Naive thymus-derived CD4-positive, alpha-beta T cell (primary cell): ENCODE measurements at regions not wholly inside any gene's neighbourhood (a gene's known extent, or its start where the extent isn't known, plus 50 kb on each side); places are given as distances from the start of the nearest gene placed in this dataset.

Experiments
- ATAC-seq: fragments of 150-1000 bp; cut with Tn5 transposase; 2 replicates; pipeline ENCODE4 v1.10.0; 2021; ENCODE audit warnings: mild to moderate bottlenecking, moderate library complexity
- CTCF ChIA-PET: fragments of 350-600 bp; sonication (Branson Sonifier 250); formaldehyde crosslinking; loops from one replicate; lab custom pipeline; 2021; ENCODE audit warnings: antibody characterized with exemption; lab: Charles Lee
- POLR2A ChIA-PET: fragments of 350-600 bp; sonication (Branson Sonifier 250); formaldehyde crosslinking; loops from one replicate; lab custom pipeline; 2021; ENCODE audit warnings: antibody characterized with exemption, inconsistent platforms; lab: Charles Lee
- DNase-seq, 9 donors: peaks; one replicate each; pipeline versions ENCODE4 v3.0.0 to v3.0.0-alpha.2; 2020 to 2022; ENCODE audit warnings: mixed read lengths in 1 of 9
- H3K27ac ChIP-seq: one replicate; pipeline ENCODE4 v1.7.0; 2013; ENCODE audit warnings: mild to moderate bottlenecking, low read depth, low read length, moderate library complexity
- H3K27me3 ChIP-seq, 2 donors: one replicate each; pipeline ENCODE4 v1.7.0; 2013; ENCODE audit warnings: low read length in 2 of 2, mild to moderate bottlenecking in 2 of 2, moderate library complexity in 2 of 2; ENCODE audit not compliant: control insufficient read depth in 2 of 2, insufficient read depth in 2 of 2
- H3K36me3 ChIP-seq, 3 experiments: 1 replicate in 2 of 3; 2 replicates in 1 of 3; pipeline ENCODE4 v1.7.0; 2013; ENCODE audit warnings: low read length in 3 of 3, mild to moderate bottlenecking in 3 of 3, moderate library complexity in 1 of 3; ENCODE audit not compliant: insufficient read depth in 3 of 3, control insufficient read depth in 2 of 3
- H3K4me1 ChIP-seq, 2 donors: one replicate each; pipeline ENCODE4 v1.7.0; 2013; ENCODE audit warnings: low read length in 2 of 2, mild to moderate bottlenecking in 2 of 2, moderate library complexity in 1 of 2; ENCODE audit not compliant: control insufficient read depth in 2 of 2, insufficient read depth in 2 of 2
- H3K4me3 ChIP-seq: 2 replicates; pipeline ENCODE4 v1.7.0; 2013; ENCODE audit warnings: mild to moderate bottlenecking, low read length
- H3K9me3 ChIP-seq, 3 experiments: 1 replicate in 2 of 3; 2 replicates in 1 of 3; pipeline ENCODE4 v1.7.0; 2013; ENCODE audit warnings: low read length in 3 of 3; ENCODE audit not compliant: control insufficient read depth in 2 of 3
- H3K27ac Mint-ChIP-seq, 9 donors: one replicate each; pipeline ENCODE4 v1.8.0; 2020 to 2022; ENCODE audit warnings: mixed read lengths in 9 of 9, mild to moderate bottlenecking in 8 of 9, moderate library complexity in 5 of 9, inconsistent platforms in 2 of 9
- H3K27me3 Mint-ChIP-seq, 5 donors: one replicate each; pipeline ENCODE4 v1.8.0; 2021 to 2022; ENCODE audit warnings: mixed read lengths in 5 of 5, mild to moderate bottlenecking in 1 of 5
- H3K36me3 Mint-ChIP-seq, 5 donors: one replicate each; pipeline ENCODE4 v1.8.0; 2020 to 2022; ENCODE audit warnings: mixed read lengths in 5 of 5, mild to moderate bottlenecking in 3 of 5, inconsistent platforms in 1 of 5
- H3K4me1 Mint-ChIP-seq, 7 donors: one replicate each; pipeline ENCODE4 v1.8.0; 2020 to 2022; ENCODE audit warnings: mixed read lengths in 7 of 7, mild to moderate bottlenecking in 3 of 7, inconsistent platforms in 1 of 7
- H3K4me3 Mint-ChIP-seq, 10 donors: one replicate each; pipeline ENCODE4 v1.8.0; 2020 to 2022; ENCODE audit warnings: mild to moderate bottlenecking in 10 of 10, mixed read lengths in 10 of 10, moderate library complexity in 6 of 10, inconsistent platforms in 2 of 10
- H3K9me3 Mint-ChIP-seq, 11 donors: one replicate each; pipeline ENCODE4 v1.8.0; 2020 to 2022; ENCODE audit warnings: mixed read lengths in 11 of 11, mild to moderate bottlenecking in 4 of 11, inconsistent platforms in 1 of 11, moderate library complexity in 1 of 11
- intact Hi-C, 2 donors: fragments of 100-400 bp; cut with micrococcal nuclease; formaldehyde crosslinking; loops; one replicate each; pipeline ENCODE4 v1.15.1; 2023

DNA sequence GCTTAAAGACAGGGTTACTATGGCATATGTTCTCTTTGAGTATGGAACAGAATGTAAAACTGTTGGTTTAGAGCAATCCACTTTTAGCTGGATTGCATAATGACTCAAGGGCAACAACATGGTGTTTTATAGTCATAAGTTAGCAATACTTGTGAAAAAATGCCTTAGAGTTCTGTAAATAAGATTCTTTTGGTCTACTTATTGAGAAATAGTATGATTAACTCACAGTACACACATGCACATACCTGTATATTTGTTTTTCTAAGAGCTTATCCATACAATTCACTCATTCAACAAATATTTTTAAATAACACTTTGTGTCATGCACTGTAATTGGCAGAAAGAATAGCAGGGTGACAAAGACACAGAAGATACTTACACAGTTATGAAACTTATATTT is 1415.5 kb downstream of the PCDH7 start:
- CTCF ChIA-PET = no interaction called here

DNA sequence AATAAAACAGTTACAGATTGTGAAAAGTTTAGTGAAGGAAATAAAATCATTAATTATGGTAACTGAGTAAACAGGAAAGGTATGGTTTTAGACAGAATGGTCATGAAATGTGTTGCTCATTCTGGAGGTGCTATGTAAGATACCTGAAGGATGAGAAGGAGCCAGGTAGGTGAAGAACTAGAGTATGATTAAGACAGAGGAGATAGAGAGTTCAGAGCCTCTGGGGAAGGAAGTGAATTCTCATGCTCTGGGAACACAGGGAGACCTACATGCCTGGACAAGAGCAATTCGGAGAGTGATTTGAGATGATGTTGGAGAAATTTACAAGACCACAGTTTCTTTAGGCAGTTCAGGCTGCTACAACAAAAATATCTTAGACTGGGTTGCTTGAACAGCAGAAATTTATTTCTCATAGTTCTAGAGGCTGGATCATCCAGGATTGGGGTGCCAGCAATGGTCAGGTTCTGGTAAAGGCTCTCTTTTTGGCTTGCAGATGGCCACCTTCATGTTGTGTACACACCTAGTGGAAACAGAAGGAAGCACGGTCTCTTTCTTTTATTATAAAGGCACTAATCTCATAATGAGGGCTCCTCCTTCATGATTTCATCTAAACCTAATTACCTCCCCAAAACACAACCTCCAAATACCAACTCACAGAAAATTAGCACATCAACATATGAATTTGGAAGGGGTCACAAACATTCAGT is 1416.1 kb downstream of the PCDH7 start:
- Histone ChIP-seq H3K27me3 (no peaks in the 10 kb centered on the region), H3K4me3 (no peak overlapping the region), H3K36me3 (no peaks in the 10 kb centered on the region), H3K4me1 (no peaks in the 10 kb centered on the region), H3K27ac (no peak overlapping the region), H3K9me3 (no peaks in the 10 kb centered on the region)
- CTCF ChIA-PET = no interaction called here
- Mint-ChIP-seq H3K4me1 (no peaks in the 10 kb centered on the region), H3K9me3 (peaks cover 2 to 19% (median 6%) of the 10 kb centered on the region in 11 donors), H3K27ac (no peak overlapping the region), H3K36me3 (no peaks in the 10 kb centered on the region), H3K4me3 (no peak overlapping the region), H3K27me3 (no peaks in the 10 kb centered on the region)
- ATAC-seq (no peak), DNase-seq (no peak)
- intact Hi-C loops = no loop called here
- POLR2A ChIA-PET = no interaction called here

More for the DNA sequence above, 1415.5 kb downstream of the PCDH7 start:
- no peak overlapping the region for H3K27ac ChIP-seq
- H3K36me3 ChIP-seq = no peaks in the 10 kb centered on the region
- Mint-ChIP-seq H3K4me1 (no peaks in the 10 kb centered on the region), H3K27me3 (no peaks in the 10 kb centered on the region), H3K27ac (no peak overlapping the region), H3K36me3 (no peaks in the 10 kb centered on the region), H3K4me3 (no peak overlapping the region), H3K9me3 (peaks cover 2 to 15% (median 7%) of the 10 kb centered on the region in 11 donors)
- no peak for ATAC-seq
- H3K4me1 ChIP-seq = no peaks in the 10 kb centered on the region
- H3K9me3 ChIP-seq = no peaks in the 10 kb centered on the region
- H3K27me3 ChIP-seq = no peaks in the 10 kb centered on the region
- intact Hi-C loops = no loop called here
- POLR2A ChIA-PET = no interaction called here
- no peak for DNase-seq
- no peak overlapping the region for H3K4me3 ChIP-seq

DNA sequence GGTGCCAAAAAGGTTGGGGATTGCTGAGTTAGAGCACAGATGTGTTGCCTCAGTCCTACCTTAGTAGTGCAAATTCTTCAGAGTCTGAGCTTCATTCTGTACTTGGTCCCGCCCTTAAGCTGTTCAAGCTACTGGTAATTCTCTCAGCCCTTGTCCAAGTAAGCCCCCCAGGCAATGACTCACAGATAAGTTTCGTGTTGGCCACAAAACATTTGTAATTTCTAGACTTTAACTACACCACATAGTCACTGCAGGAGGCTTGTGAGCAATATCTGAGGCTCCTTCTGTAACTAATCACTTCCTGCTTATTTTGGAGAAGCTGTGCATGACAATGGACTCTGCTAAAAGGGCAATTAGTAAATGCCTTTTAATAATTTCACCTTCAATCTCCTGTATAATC is 1420.5 kb downstream of the PCDH7 start:
- Histone ChIP-seq H3K36me3 (no peaks in the 10 kb centered on the region), H3K9me3 (no peaks in the 10 kb centered on the region), H3K4me1 (no peaks in the 10 kb centered on the region), H3K27ac (no peak overlapping the region), H3K27me3 (no peaks in the 10 kb centered on the region), H3K4me3 (no peak overlapping the region)
- ATAC-seq (no peak), DNase-seq (no peak)
- peaks cover 0 to 3% (median 0%) of the 10 kb centered on the region in 5 donors for H3K36me3 Mint-ChIP-seq
- no peaks in the 10 kb centered on the region for H3K27me3 Mint-ChIP-seq
- H3K4me3 Mint-ChIP-seq = no peak overlapping the region
- ChIA-PET CTCF (no interaction called here), POLR2A (no interaction called here)
- no peak overlapping the region for H3K27ac Mint-ChIP-seq
- peaks cover 5 to 24% (median 9%) of the 10 kb centered on the region in 11 donors for H3K9me3 Mint-ChIP-seq
- H3K4me1 Mint-ChIP-seq = no peaks in the 10 kb centered on the region
- intact Hi-C loops = no loop called here

DNA sequence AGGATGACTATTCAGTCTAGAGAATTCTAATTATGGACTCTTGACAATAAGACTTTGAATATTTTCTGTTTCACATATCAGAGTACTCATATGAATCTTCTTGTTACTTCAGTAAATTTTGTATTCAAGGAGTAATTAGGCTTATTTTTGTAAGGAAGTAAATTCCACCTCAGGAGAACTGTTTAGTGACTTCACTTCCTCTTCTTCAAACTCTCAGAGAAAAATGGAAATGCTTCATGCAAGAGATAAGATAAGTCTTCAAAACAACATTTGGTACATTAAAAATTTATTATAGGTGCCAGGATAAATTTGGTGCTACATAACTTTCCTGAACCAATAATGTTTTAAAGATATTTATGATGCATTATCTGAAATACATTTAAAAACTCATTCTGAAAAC is 1421.9 kb downstream of the PCDH7 start:
- ChIA-PET CTCF (no interaction called here), POLR2A (no interaction called here)
- intact Hi-C loops = no loop called here
- H3K27ac Mint-ChIP-seq = no peak overlapping the region
- no peak for DNase-seq
- H3K36me3 ChIP-seq = no peaks in the 10 kb centered on the region
- no peak overlapping the region for H3K27ac ChIP-seq
- H3K4me1 ChIP-seq = no peaks in the 10 kb centered on the region
- no peak overlapping the region for H3K4me3 Mint-ChIP-seq
- no peaks in the 10 kb centered on the region for H3K27me3 Mint-ChIP-seq
- H3K36me3 Mint-ChIP-seq = peaks cover 0 to 3% (median 0%) of the 10 kb centered on the region in 5 donors
- H3K27me3 ChIP-seq = no peaks in the 10 kb centered on the region
- no peak for ATAC-seq
- H3K9me3 ChIP-seq = no peaks in the 10 kb centered on the region
- H3K4me3 ChIP-seq = no peak overlapping the region
- H3K4me1 Mint-ChIP-seq = no peaks in the 10 kb centered on the region
- peaks cover 4 to 24% (median 9%) of the 10 kb centered on the region in 11 donors for H3K9me3 Mint-ChIP-seq

DNA sequence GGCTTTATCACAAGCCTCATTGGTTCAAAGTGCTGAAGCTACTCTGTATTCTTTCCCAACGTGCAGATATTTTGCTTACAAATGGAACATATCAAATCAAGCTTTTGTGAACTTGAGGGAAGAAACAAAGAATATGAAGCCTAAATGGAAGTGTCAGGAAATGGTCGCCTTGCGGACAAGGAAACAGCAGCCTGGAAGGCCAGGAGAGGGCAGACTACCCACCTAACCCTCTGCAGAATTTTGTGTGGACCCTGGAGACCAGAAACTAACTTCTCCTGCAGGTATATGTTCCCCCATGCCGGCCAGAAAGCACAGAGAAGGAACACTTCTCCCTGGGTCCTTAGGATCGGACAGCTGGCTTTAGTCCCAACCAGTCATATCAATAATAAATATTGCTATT is 1425.8 kb downstream of the PCDH7 start:
- Histone ChIP-seq H3K36me3 (no peaks in the 10 kb centered on the region), H3K9me3 (no peaks in the 10 kb centered on the region), H3K27me3 (no peaks in the 10 kb centered on the region), H3K27ac (no peak overlapping the region), H3K4me3 (no peak overlapping the region), H3K4me1 (no peaks in the 10 kb centered on the region)
- Mint-ChIP-seq H3K4me1 (no peaks in the 10 kb centered on the region), H3K36me3 (peaks cover 0 to 3% (median 0%) of the 10 kb centered on the region in 5 donors), H3K9me3 (peaks cover 4 to 23% (median 10%) of the 10 kb centered on the region in 11 donors), H3K27me3 (no peaks in the 10 kb centered on the region), H3K27ac (no peak overlapping the region), H3K4me3 (no peak overlapping the region)
- CTCF ChIA-PET = no interaction called here
- intact Hi-C loops = no loop called here
- POLR2A ChIA-PET = no interaction called here
- no peak for ATAC-seq
- DNase-seq = no peak

DNA sequence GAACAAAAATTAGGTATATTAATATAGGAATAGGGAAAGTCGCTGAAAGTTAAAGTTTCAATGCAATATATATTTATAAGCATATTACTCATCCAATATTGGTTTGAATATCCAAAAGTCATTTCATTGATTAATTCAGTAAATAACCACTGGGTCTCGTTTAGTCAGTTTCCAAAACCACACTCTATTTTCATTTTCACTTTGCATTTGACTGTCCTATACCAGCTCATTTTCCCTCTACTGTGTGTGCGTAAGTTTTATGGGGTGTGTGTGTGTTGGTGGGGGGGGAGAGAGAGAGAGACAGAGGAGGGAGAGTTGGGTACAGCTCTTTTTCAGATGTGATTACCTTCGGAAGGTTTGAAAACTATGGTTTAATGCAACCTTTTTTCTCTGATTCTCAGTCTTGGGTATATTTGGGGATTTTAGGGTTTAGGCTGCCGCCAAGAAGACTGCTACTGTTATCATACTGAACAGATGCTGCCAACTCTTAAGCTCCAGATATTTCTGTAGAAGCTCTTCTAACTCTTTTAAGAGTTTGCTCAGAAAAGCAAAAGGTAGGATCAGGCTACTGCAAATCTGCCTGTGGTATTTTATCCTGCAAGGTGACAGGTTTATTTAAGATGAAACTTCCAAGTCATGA is 1427.4 kb downstream of the PCDH7 start:
- H3K27me3 Mint-ChIP-seq = no peaks in the 10 kb centered on the region
- peaks cover 0 to 21% (median 8%) of the 10 kb centered on the region in 11 donors for H3K9me3 Mint-ChIP-seq
- no peak for DNase-seq
- intact Hi-C loops = no loop called here
- no peak overlapping the region for H3K27ac ChIP-seq
- no peak overlapping the region for H3K4me3 Mint-ChIP-seq
- CTCF ChIA-PET = no interaction called here
- no peak overlapping the region for H3K4me3 ChIP-seq
- H3K27me3 ChIP-seq = no peaks in the 10 kb centered on the region
- H3K36me3 ChIP-seq = no peaks in the 10 kb centered on the region
- ATAC-seq = no peak
- peaks cover 0 to 3% (median 0%) of the 10 kb centered on the region in 5 donors for H3K36me3 Mint-ChIP-seq
- no peaks in the 10 kb centered on the region for H3K9me3 ChIP-seq
- POLR2A ChIA-PET = no interaction called here
- no peaks in the 10 kb centered on the region for H3K4me1 Mint-ChIP-seq
- no peaks in the 10 kb centered on the region for H3K4me1 ChIP-seq
- no peak overlapping the region for H3K27ac Mint-ChIP-seq
